ENCODE measurements at regions not wholly inside any gene's neighbourhood (a gene's known extent, or its start where the extent isn't known, plus 50 kb on each side); places are given as distances from the start of the nearest gene placed in this dataset.

DNA sequence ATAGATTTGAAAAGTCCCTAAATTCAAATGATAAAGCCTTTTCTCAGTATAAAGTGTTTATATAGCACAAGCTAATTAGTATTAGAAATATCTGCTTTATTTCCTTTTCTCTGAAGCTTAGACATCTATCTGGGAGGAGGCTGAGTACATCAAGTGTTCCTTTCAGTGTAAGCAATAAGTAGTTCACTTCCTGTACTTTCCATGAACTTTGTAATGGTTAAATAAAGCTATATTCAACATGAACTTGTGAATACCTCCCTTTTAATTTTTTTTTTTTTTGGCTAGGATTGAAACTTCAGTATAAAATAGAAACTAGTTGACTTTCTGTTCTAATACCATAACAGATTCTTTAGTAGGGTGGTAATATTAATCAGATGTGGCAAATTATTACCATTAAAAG, 190.9 kb downstream of the CENPW start:
- no peak for TF ChIP-seq POLR2A (IDR thresholded peaks at IDR 0.05)
- TF ChIP-seq CTCF (IDR thresholded peaks at IDR 0.05) = no peak
